Mesodermal cell (in vitro differentiated cells): ENCODE measurements at regions not wholly inside any gene's neighbourhood (a gene's known extent, or its start where the extent isn't known, plus 50 kb on each side); places are given as distances from the start of the nearest gene placed in this dataset.

Source experiments
- H3K27ac ChIP-seq: 2 replicates; pipeline ENCODE4 v1.7.0; 2013; ENCODE audit warnings: mild to moderate bottlenecking, low read depth, low read length, moderate library complexity; ENCODE audit not compliant: severe bottlenecking
- H3K36me3 ChIP-seq: 2 replicates; pipeline ENCODE4 v1.7.1; 2013; ENCODE audit warnings: mild to moderate bottlenecking, low read length, moderate library complexity; ENCODE audit not compliant: control insufficient read depth, insufficient read depth
- H3K4me1 ChIP-seq: one replicate; pipeline ENCODE4 v1.7.1; 2013; ENCODE audit warnings: mild to moderate bottlenecking, low read length; ENCODE audit not compliant: insufficient read depth, control insufficient read depth, poor library complexity, severe bottlenecking
- H3K4me3 ChIP-seq: 2 replicates; pipeline ENCODE4 v1.7.0; 2013; ENCODE audit warnings: low read length, control low read depth, mild to moderate bottlenecking; ENCODE audit not compliant: insufficient read depth, poor library complexity, severe bottlenecking; ENCODE audit errors: extremely low read depth
- H3K9me3 ChIP-seq: 2 replicates; pipeline ENCODE4 v1.7.1; 2013; ENCODE audit warnings: mild to moderate bottlenecking, low read length, moderate library complexity; ENCODE audit not compliant: control insufficient read depth
- WGBS, 2 experiments: methylation state at CpG; one replicate each; pipeline ENCODE4 v1.1.5; 2013; ENCODE audit warnings: missing lambda C conversion rate in 2 of 2; ENCODE audit not compliant: insufficient coverage in 2 of 2; 5-methylcytosine and 5-hydroxymethylcytosine counted together

DNA sequence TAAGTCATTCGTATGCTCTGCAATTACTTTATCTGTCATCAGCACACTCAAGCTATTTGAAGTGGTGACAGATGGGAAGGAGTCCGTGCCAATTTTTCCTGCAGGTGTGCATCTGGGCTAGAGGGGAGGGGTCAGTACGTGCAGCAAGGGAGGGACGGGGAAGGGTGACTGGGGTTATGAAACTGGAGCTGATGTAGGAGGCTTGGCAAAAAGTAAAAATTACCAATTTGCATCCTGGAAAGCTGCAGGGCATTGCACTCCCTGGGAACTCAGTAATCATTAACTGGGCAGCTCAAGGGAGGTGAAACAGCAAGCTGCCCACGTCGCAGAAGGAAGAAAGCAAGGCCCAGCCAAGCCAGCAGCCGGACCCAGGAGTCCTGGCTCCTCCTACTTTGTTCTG, 87.1 kb upstream of the TMEM45B start:
- H3K36me3 ChIP-seq = no peaks in the 10 kb centered on the region
- WGBS, 2 experiments = 80 to 89% methylated on average over 5 to 6 of the region's 7 CpGs
- no peaks in the 10 kb centered on the region for H3K9me3 ChIP-seq
- no peak overlapping the region for H3K27ac ChIP-seq
- H3K4me1 ChIP-seq = no peaks in the 10 kb centered on the region
- no peak overlapping the region for H3K4me3 ChIP-seq

DNA sequence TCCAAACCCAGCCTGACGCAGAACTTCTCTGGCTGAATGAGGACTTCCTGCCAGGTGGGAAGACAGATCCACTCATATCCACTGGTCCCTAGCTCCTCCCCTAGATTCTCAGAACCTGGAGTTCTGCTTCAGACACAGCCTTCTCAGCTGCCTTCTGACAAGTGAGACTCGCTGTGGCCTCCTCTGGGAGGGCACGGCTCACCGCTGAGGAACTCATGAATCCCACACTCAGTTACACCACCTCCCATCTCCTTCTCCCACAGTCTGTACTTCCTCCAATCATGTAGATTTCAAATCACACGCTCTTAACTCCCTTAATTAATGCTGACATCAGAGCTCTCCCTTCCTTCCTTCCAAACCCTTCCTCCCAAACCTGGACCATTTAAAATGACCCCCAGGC, 86.4 kb upstream of the TMEM45B start:
- WGBS, 2 experiments = 81% methylated on average over 5 of the region's 5 CpGs
- no peaks in the 10 kb centered on the region for H3K36me3 ChIP-seq
- H3K4me3 ChIP-seq = no peak overlapping the region
- H3K9me3 ChIP-seq = no peaks in the 10 kb centered on the region
- H3K4me1 ChIP-seq = no peaks in the 10 kb centered on the region
- H3K27ac ChIP-seq = no peak overlapping the region

DNA sequence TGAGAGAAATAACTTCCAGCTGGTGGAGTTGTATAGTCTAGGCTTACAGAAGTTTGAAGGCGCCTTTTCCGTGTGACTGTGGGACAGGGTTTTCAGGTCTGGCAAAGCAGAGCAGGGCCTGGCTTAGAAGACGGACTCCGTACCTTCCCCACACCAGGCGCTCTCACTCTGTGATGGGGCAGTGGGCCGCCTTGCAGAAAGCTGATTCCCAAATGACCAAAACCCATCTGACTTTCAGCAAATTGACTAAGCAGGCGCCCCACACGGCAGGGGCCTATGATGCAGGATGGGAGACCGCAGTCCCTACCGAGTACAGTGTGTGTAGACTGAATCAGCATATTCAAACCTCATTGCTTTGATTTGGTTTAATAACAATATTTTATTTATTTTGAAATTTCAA, 85.8 kb upstream of the TMEM45B start:
- Histone ChIP-seq H3K4me3 (no peak overlapping the region), H3K9me3 (no peaks in the 10 kb centered on the region), H3K4me1 (no peaks in the 10 kb centered on the region), H3K27ac (no peak overlapping the region), H3K36me3 (no peaks in the 10 kb centered on the region)
- WGBS, 2 experiments = 96 to 100% methylated on average over 2 to 6 of the region's 10 CpGs

DNA sequence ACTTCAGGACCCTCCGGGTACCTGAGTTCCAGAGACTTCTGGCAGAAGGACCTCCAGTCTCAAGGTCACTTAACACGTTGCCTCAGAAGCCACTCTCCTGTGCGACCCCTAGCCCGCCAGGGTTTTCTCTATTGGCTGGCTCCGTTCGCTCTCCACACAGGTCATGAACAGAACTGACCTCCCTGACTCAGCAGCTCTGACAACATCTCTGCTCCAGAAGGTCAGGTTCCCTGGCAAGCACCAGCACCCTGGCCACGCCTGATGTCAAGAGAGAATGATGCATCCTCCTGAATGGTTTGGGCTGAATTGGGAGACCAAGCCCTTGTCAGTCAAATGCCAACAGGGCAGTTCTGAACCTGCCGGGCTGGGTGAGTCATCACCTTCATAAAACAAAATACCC, 84.3 kb upstream of the TMEM45B start:
- Histone ChIP-seq H3K4me1 (no peaks in the 10 kb centered on the region), H3K27ac (no peak overlapping the region), H3K4me3 (no peak overlapping the region), H3K36me3 (no peaks in the 10 kb centered on the region), H3K9me3 (no peaks in the 10 kb centered on the region)
- 85 to 91% methylated on average over 7 of the region's 8 CpGs for WGBS, 2 experiments

DNA sequence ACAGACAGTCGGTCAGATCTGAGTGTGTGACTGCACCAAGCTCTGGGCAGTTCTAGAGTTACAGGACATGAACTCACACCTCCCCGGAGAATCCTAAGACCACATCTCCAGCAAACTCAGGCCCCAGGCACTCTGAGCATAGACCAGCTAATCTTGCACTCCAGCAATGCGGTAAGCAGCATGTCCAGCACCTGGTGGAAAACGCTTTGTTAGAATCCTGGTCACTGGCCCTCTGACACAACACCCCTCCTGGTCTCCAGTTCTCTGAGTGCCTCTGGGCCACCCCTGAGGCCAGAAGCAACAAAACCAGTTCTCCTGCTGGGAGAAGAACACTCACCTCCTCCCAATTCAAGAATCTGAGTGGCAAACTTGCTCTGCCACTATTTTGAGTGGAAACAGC, 82.7 kb upstream of the TMEM45B start:
- WGBS, 2 experiments = 84 to 86% methylated on average over 4 of the region's 4 CpGs
- H3K27ac ChIP-seq = no peak overlapping the region
- no peak overlapping the region for H3K4me3 ChIP-seq
- no peaks in the 10 kb centered on the region for H3K9me3 ChIP-seq
- no peaks in the 10 kb centered on the region for H3K4me1 ChIP-seq
- no peaks in the 10 kb centered on the region for H3K36me3 ChIP-seq

DNA sequence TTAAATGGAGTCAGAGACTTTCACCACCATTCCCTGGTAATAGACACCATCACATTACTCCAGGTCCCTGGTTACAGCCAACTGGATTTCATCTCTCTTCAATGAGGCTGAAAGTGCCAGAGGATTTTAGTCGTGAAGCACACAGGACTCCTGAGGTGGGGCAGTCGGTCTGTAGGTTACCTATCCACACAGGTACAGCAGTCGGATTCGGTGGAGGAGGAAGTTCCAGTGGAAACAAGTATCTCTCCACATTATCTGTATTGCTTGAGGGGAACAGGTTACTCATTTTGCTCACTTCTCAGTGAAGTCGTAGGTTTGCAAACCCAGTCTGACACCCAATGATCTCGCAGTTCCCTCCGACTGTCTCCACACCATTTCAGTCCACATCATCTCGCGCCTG, 82.3 kb upstream of the TMEM45B start:
- Histone ChIP-seq H3K27ac (no peak overlapping the region), H3K4me3 (no peak overlapping the region), H3K36me3 (no peaks in the 10 kb centered on the region), H3K4me1 (no peaks in the 10 kb centered on the region), H3K9me3 (no peaks in the 10 kb centered on the region)
- WGBS, 2 experiments = 92 to 96% methylated on average over 9 of the region's 9 CpGs

DNA sequence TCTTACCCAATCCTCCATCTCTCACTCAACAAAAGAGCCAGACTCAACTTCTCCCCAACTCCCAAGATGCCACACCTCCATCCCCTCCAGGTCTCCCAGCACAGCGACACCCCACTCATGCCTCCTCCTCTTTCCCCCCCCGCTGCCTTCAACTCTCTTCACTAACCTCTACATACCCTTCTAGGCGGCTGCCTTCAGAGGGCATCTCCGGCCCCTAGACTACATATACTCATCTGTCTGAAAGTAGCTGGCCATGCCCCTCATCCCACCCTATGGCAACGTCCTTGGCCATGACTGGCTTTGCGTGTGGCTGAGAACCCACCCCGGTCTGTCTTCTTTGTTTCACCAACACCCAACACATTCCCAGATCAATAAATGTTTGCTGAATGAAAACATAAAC, 81.7 kb upstream of the TMEM45B start:
- Histone ChIP-seq H3K4me1 (no peaks in the 10 kb centered on the region), H3K27ac (no peak overlapping the region), H3K4me3 (no peak overlapping the region), H3K36me3 (no peaks in the 10 kb centered on the region), H3K9me3 (no peaks in the 10 kb centered on the region)
- 78 to 89% methylated on average over 5 to 6 of the region's 7 CpGs for WGBS, 2 experiments

DNA sequence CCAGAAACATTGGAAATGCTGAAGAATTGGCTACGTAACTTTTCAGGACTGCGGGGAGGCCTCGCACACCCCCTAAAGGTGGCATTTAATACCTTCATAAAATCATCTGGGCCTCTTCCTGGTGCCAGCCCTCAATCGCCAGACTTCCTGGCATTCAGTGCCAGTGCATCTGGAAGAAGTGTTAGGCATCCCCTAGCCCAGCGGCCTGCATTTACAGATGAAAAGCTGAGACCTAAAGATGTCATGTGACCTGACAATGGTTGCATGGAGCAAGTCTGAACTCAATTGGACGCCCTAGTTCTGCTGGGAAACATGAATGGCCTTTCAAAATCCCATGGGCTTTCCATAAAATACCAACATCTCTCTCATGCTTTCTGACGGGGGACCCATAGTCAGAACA, 81.0 kb upstream of the TMEM45B start:
- H3K27ac ChIP-seq = no peak overlapping the region
- H3K4me1 ChIP-seq = no peaks in the 10 kb centered on the region
- H3K4me3 ChIP-seq = no peak overlapping the region
- H3K9me3 ChIP-seq = no peaks in the 10 kb centered on the region
- 84 to 90% methylated on average over 6 of the region's 7 CpGs for whole genome bisulfite sequencing, 2 experiments
- H3K36me3 ChIP-seq = no peaks in the 10 kb centered on the region

DNA sequence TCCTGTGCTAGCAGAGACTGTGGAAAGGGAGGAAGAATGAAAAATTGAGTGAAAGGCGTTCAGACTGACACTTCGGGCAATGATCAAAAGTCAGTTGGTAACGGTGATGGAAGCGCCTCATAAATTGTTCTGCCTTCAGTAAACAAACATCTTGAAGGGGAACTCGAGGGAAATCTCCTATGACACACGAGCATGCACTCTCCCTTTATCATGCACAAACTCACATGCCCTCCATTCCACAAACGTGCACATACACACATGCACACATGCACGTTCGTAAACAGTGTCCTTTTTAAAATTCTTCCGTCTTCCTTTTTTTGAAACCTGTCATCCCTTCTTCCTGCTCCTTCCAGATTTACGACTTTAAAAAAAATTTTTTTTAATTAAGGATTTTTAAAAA, 77.8 kb upstream of the TMEM45B start:
- H3K27ac ChIP-seq = no peak overlapping the region
- H3K4me1 ChIP-seq = no peaks in the 10 kb centered on the region
- no peaks in the 10 kb centered on the region for H3K9me3 ChIP-seq
- 85 to 88% methylated on average over 9 to 11 of the region's 11 CpGs for WGBS, 2 experiments
- no peaks in the 10 kb centered on the region for H3K36me3 ChIP-seq
- H3K4me3 ChIP-seq = no peak overlapping the region

DNA sequence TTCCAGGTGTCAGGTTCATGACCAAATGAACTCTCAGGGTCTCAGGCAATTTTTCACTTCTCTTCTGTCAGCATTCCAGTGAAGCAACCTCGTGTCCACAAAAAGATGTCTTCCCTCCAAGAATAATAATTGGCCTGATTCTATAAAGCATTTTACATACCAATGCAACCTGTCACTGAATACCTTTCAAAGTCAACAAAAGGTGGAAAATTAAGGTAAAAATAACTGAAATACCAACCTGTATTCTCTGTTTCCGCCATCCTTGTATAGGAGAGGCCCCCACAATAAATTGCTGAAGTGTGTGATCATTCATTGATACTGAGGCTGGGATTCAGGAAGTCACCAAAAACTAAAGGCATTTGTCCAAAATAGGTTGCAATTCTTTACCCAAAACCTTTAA, 77.4 kb upstream of the TMEM45B start:
- Histone ChIP-seq H3K27ac (no peak overlapping the region), H3K9me3 (no peaks in the 10 kb centered on the region), H3K4me1 (no peaks in the 10 kb centered on the region), H3K4me3 (no peak overlapping the region), H3K36me3 (no peaks in the 10 kb centered on the region)
- 57% methylated on average over 1 of the region's 2 CpGs; no CpG with 5 or more reads in 1 of the 2 experiments for WGBS, 2 experiments

DNA sequence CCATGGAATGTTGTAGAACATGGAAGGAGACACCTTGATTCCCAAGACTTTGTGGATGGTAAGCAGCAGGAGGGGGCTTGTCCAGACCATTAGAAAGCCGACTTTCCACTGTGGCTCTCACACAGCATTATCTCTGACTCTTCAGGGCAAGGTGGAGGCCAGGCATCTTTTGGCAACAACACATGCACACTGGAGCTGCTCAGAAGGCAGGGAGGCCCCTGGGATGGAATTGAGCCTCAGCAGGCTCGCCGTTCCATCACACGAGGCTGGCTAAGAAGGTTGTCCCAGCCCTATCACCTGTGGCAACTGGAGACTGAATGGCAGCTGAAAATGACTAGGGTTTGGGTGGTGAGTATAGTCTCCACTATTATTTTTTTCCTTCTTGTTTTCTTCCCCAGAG, 76.3 kb upstream of the TMEM45B start:
- Histone ChIP-seq H3K36me3 (no peaks in the 10 kb centered on the region), H3K4me1 (no peaks in the 10 kb centered on the region), H3K27ac (no peak overlapping the region), H3K4me3 (no peak overlapping the region), H3K9me3 (no peaks in the 10 kb centered on the region)
- WGBS, 2 experiments = 92 to 98% methylated on average over 1 to 4 of the region's 4 CpGs
